Activated CD4-positive, alpha-beta T cell treated with anti-CD3 and anti-CD28 coated beads, Interleukin-2, amount 50 U/mL, for 16 hours (primary cell): ENCODE measurements at regions not wholly inside any gene's neighbourhood (a gene's known extent, or its start where the extent isn't known, plus 50 kb on each side); places are given as distances from the start of the nearest gene placed in this dataset.

Source experiments
- DNase-seq: peaks from one replicate; pipeline ENCODE4 v3.0.0-alpha.2; 2020

DNA sequence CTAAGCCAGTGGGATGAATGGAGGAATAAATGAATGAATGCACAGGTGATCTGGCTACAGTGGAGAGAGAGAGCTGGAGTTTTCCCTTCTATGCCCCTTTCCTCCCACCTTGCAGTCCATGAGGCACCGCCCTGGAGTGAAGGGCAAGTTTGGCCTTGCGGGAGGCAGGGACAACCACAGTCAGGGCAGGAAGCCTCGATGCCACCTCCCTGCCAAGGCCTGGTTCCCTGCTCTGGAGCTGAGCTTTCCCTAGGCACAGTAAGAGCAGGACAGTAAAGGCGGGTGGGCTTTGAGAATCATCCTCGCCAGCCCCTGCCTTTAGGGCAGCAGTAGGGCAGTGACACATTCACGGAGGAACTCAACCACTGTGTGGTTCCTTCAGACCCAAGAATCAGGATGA is 72.6 kb downstream of the RBFOX3 start:
- no peak for DNase-seq

DNA sequence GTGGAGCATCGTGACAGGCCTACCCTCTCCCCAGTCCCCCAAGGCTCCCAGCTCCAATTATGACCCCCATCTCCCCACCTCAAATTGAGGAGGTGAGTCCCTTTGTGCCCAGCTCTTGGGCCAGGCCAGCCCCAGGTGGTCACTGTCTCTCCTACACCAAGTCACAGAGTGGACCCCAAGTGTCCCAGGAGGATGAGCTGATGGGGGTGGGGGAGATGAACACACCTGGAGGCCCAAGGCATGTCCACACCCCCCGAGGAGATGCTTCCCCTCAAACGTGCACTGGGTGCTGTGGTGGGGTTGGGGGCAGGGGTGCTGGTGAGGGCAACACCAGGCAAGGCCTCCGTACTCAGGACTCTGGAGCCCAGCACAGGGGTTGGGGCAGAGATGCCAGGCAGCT is 73.2 kb downstream of the RBFOX3 start:
- no peak for DNase-seq

DNA sequence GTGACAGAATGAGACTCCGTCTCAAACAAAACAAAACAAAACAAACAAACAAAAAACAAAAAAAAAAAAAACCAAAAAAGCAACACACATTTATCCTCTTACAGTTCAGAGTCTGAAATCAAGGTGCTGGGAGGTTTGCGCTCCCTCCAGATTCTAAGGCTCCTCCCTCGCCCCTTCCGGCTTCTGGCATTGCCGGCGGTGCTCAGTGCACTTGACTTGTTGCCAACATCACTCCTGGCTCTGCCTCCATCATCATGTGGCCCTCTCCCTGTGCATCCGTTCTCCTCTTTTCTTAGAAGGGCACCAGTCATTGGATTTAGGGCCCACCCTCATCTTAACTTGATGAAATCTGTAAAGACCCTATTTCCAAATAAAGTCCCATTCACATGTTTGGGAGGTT is 73.8 kb downstream of the RBFOX3 start:
- no peak for DNase-seq

DNA sequence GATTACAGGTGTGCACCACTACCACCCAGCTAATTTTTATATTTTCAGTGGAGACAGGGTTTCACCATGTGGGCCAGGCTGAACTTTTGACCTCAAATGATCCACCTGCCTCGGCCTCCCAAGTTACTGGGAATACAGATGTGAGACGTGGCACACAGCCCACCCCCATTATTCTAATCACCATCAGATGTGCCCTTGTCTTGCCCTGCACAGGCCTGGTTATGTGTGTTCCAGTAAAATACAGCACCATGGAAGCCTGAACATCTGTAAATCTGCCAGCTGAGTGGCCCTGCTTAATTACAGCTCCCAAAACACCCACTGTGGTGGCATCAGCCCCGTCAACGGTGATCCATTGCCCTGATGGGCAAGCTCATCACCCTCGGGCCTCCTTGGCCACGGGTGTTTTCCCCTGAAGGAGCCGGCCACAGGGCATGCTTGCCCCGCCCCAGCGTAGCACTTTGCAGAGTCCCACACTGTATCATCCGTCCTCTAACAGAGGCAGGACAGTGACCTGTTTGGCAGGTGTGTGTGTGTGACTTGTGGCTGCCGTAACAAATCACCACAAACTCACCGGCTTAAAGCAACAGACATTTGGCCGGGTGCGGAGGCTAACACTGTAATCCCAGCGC is 74.5 kb downstream of the RBFOX3 start:
- no peak for DNase-seq

DNA sequence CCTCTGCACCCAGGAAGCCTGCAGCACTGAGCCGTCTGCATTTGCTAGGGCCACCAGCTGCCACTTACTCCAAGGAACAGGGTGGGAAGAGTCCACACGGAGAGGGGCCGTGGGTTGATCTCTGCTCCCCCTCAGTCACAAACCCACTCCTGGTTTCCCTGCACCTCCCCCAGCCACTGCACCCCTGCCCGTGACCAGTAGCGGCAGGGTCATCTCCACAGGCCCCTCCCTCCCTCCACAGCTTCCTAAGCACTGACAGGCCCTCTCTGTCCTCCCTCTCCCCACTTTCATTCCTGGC is 75.2 kb downstream of the RBFOX3 start:
- DNase-seq, result no peak

DNA sequence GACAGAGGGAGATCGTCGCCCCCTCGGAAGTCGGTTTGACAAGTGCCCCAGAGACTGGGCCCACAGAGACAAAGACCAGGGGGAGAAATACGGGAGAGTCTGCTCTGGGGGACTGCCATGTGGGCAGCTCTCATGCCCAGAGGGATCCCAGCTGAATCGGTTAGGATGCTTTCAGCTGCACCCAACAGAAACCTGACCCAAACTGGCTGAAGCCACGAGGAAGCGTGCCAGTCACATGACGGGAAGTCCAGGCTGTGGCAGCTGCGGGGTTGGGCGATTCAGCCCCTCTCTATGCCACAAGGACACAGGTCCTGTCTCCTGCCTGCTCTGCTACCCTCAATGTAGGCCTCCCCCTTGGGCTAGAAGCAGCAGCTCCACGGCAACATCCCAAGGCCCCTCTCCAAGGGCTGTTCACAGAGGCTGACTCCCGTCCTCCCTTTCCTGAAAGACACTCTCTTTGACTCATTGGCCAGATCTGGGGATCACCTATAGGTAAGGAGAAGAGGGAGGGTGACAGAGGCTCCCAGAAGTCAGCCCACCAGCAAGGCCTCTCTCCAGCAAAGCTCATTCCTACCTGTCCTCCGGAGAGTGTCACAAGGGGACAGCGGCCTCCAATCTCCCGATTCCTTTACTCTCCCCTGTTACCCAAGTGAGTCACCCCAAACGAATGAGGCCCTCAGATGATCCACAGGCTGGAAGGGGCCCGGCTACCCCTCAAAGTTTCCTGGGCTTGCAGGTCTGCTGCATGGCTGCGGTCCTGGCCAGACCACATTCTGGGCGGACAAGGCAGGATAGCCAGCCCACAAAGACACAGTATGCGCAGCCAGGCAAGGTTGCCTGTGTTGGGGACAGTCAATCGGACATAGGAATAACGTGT is 75.8 kb downstream of the RBFOX3 start:
- DNase-seq, result no peak

DNA sequence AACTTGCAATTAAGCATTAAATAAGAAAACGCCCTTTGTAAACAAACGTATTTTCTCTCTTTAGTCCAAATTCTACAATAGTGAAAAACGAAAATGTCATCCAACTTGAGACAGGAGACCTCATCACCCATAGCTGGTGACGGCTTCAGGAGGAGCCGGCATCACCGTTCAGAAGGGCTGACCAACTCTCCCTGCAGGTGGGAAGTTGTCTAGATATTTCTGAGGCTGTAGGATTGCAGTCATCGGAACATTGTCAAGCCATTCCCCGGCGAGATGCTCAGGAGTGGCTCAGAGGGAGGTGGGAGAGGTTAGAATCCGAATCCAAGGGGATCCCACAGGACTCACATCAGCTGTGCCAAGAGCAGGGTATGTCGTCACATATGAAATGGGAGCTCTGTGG is 76.7 kb downstream of the RBFOX3 start:
- DNase-seq, result no peak

DNA sequence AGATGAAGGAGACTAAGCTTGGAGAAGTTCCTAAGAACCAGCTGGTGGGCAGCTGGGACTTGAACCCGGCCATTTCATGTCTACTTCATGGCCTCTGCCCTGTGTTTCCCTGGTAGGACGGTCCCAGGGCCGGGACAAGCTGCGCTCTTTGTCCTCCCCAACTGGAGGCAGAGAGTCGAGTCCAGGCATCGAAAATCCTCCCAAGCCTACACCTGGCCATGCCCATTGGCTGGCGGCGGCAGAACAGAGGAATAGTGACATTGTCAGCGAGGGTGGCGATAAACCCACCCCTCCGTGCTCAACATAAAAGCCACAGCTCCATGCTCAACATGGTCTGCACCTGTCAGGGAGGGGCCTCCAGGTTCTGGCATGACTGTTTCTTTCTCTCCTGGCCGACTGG is 77.7 kb downstream of the RBFOX3 start:
- DNase-seq, result no peak

DNA sequence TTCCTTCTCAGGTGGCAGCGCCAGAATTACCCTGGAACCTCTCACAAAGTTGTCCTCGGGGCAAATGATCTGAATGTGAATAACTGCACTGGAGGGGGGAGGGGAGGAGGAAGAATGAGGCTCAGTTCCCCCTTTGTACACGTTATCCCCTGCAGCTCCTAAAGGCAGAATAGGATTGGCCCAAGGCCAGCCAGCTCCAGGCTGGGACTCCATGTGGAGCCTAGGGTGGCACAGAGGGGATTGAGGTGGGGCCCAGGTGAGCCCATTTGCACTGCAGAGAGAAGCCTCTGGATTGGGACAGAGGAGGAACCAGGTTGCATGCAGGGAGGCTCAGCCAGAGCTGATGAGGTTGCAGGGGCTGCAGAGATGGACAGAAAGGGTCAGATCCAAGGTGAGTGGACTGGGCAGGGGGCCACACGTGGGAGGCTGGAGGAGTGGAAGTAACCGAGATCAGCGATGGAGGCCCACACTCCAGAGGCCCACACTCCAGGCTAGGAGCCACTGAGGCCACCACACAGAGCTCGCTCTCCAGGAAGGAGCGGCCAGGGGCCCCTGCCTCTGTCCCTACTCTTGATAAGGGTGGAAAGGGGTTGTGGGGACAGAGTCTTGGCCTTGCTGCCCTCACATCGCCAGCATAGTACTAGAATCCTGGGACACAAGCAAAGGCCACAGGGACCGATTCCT is 78.6 kb downstream of the RBFOX3 start:
- no peak for DNase-seq

DNA sequence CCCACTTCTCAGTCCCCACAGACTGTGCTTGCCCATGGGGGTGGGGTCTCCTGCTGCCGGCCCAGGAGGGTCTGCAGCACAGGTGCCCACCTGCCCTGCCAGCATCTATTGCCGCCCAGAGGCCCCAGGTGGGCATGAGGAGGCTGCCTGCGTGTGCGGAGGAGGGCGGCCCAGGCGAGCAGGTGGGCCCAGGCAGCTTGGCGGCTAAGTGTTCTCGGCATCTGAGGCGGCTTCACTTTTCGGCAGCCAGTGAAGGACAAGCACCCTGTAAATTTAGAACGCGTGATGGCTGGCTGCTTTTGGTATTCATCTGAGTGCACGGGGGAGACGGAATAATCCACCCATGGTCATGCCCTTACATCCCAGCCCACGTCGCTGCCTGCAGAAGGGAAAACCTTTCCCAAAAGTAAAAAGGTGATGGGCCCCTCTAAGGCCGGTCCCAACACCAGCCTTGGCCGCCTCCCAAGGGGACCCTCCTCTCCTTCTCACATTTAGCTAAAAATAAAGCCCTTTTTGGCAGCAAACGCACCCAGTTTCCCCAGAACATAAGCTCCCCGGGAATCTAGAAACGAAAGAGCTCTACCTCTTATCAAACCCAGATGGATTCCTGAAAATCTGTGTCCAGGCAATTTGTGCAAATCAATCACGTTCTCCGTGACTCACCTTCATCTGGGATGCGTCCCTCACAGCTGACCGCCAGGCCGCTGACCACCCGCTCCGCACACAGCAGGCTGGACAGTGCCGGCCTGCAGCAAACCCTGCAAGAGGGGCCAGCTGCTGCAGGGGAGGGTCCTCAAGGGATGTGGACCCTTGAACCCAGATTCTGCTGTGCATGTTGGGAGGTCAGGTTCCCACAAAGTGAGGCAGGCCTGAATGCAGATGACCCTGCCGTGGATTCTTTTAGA is 79.4 kb downstream of the RBFOX3 start:
- no peak for DNase-seq

DNA sequence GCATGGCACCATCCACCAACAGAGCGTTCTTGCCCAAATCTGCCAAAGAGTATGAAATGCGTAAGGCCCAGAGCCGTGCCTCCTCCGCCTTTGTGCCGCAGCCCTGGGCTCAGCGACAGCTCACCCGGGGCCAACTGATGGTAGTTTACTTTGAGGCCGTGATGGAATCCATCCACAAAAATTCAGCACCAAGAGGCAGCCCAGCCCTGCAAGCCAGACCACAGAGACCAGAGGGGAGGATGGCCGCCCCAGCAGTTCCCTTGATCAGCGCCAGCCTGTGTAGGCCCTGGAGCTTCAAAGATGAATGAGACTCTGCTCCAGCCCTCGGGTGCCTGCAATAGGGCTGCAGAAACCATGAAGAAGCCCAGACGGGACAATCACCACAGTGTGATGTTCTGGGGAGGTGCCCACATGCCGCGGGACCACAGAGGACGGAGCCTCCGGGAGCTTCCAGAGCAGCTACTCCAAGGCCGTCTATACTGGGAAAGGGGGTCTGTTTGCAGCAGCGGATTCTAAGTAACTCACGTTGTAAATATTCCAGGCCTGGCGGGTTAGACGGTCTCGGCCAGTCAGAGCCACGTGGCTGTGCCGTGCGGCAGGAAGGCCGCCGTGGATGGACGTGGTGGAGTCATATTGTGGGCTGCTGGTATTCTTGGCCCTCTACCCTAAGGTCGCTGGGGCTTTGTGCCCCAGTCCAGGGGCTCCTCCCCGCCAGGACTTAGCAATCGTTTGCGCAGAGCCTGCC is 80.3 kb downstream of the RBFOX3 start:
- DNase-seq, result no peak

DNA sequence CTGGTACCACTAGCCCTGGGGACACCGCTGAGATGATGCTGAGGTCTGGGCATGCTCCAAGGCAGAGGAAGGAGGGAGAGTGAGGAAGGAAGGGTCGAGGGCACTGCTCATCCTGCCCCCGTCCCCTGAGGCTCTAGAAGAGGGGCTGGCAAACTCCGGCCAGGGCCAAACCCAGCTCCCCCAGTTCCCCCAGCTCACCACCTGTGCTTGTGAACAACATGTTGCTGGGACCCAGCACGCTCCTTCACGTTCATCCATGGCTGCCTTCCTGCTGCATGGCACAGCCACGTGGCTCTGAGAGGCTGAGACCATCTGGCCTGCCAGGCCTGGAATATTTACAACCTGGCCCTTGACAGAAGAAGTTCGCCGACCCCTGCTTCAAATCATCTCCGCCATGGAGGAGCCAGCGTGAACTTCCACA is 81.2 kb downstream of the RBFOX3 start:
- DNase-seq, result no peak

DNA sequence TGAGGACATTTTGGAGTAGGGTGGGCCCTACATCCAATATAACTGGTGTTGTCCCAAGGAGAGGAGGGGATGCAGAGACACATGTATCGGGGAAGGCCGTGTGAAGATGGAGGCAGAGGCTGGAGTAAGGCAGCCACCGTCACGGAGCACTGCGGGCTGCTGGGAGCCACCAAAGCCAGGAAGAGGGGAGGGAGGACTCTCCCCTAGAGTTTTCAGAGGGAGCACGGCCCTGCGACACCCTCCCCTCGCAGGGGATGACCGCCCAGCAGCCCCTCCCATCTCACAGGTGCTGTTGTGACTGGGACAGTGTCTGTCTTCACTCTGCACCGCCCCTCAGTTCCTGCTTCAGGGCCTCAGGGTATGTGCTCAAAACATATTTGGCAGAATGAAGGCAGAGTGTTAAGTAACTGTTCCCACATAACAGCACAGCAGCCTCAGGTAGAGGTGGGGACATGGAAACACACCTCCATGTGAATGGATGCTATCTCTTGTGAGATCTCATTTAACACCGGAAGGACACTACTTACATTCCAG is 82.2 kb downstream of the RBFOX3 start:
- DNase-seq, result no peak

DNA sequence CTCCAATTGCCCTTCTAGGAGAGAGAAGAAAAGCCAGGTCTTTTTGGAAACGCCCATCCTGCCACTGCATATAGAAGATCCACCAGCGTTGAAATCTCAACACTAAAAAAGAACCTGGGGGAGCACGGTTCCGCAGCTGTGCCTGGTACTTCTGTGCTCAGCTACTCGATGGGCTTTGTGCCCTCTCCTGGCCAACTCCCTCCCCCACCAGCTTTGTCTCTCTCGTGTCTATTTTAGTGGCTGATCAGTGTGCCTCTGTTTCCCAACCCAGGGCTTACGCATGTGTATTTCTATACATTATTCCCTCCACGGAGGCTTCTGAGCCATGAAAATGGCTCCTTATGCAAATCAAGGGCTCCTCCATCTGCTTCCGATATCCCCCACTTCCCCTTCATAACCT is 83.5 kb downstream of the RBFOX3 start:
- no peak for DNase-seq

DNA sequence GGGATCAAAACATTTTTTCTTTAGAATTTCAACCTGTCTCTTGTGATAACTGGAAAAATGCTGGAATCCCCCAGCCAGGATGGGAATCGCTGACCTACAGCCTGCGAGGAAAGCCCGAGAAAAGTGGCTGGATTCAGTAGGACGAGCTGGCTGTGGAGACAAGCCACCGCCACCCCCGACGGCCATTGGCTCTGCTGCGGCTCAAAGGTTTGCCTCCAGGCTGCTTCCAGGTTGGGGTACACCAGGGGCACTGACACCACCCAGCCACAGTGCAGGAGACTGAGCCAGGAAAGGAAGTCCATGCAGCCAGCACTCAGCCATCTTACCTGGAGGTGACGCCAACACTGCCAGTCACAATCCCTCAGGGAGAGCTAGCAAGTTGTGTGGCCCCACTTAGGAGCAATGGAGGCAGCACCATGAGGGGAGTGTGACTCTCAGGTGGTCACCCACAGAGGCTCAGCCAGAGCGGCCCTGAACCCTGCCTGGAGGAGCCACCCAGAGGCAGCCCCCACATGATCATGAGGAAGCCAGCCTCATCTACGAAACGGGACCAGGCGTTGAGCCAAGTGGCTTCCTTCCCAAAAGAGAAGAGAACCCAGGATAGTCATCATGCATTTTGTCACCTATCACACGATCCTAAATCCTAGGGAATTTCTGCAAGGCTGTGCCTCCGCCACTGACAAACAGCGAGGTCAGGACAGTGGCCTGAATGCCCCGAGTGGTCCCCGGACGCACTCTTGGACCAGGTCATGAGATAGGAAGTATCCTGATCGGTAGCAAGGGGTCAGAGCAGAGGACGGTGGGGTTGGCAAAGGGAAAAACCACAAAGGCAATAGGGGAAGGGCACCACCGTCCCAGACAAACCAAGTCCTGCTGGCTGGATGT is 84.8 kb downstream of the RBFOX3 start:
- no peak for DNase-seq

DNA sequence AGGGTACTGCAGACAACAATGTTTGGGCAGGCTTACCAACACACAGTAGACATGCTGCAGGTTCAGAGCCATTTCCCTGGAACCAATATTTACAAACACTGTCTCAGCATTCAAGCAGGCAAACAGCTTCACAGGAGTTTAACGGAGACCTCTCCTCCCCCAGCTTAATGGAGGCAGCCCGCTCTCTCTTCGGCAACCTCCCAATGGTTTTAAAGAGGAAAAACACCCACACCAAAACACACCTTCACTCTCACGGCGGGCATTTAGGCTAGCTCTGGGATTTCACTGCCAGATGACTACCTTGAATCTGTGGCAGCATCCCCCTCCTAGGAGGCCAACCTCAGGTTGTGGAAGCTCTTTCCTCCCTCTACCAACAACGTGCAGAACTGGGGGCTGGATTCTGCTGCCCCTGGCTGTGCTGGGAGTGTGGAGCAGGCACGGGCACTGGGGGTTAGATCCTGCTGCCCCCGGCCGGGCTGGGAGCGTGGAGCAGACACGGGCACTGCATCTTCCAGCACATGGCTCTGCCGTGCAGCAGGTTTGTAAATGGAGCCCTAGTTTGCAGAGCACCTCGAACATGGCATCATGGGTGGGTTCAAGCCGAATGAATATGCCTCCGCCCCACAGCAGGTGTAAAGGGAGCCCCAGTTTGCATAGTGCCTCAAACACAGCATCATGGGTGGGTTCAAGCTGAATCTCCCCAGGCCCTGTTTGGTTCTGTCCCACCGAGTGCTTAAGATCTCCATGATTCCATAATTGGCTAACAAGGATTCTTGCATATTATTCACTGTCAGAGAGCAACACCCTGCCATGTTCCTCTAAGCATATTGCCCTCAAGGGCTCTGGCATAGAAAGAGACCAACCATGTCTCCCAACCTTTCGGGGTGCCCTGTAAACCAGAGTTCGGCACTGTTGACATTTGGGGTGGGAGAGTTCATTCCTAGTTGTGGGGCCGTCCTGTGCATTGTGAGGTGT is 86.4 kb downstream of the RBFOX3 start:
- no peak for DNase-seq

DNA sequence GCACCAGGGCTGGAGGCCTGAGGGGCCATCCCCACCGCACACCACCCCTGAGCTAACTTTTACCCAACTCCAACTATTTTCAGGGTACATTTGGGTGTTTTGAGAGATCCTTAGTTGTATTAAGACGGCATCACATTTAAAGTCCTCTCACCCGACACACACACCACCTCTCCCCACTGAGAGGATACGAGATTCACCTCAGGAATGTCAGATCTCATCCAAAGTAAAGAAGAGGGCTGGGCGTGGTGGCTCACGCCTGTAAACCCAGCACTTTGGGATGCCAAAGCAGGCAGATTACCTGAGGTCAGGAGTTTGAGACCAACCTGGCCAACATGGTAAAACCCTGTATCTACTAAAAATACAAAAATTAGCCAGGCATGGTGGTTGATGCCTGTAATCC is 88.4 kb downstream of the RBFOX3 start:
- DNase-seq, result no peak

DNA sequence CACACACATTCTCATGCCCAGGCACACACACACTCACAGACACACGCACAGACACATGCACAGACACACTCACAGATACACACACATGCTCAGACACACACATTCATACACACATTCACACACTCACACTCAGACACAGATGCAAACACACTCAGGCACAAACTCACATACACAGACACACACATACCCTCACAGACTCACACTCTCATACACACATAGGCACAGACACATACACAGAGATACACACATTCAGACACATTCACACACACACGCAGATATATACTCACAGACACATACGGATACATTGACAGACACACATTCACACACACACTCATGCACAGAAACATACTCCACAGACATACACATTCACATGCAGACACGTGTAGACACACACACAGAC is 89.6 kb downstream of the RBFOX3 start:
- no peak for DNase-seq
